Retinal pigment epithelial cell (primary cell): ENCODE measurements at regions not wholly inside any gene's neighbourhood (a gene's known extent, or its start where the extent isn't known, plus 50 kb on each side); places are given as distances from the start of the nearest gene placed in this dataset.

Experiments
- DNase-seq: peaks from one replicate; pipeline ENCODE4 v3.0.0-alpha.2; 2010; ENCODE audit warnings: low read depth
- H3K4me3 ChIP-seq: 2 replicates; pipeline ENCODE4 v1.5.1; 2011; ENCODE audit warnings: mild to moderate bottlenecking, low read length, control low read depth, moderate library complexity
- TF ChIP-seq, protein P1 (sequence below): conservative IDR thresholded peaks from 2 replicates; pipeline ENCODE4 v1.5.1; 2011; ENCODE audit warnings: low read depth, low read length, control low read depth, inconsistent platforms

DNA sequence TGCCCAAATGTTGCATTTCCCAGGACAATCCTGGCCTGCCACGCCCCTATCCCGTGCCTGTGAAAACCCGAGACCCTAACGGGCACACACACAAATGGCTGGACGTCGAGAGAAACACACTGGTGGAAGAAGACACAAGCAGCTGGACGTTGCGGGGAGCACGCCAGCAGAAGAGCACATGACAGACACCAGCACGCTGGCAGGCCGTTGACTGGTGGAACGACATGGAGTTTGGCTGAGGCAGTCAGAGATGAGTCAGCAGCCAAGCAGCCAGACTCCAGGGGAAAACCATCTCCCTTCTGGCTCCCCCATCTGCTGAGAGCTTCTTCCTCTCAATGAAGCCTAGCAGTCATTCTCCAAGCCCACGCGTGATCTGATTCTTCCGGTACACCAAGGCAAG, 606.7 kb upstream of the LRRC4C start:
- TF ChIP-seq, protein P1, sequence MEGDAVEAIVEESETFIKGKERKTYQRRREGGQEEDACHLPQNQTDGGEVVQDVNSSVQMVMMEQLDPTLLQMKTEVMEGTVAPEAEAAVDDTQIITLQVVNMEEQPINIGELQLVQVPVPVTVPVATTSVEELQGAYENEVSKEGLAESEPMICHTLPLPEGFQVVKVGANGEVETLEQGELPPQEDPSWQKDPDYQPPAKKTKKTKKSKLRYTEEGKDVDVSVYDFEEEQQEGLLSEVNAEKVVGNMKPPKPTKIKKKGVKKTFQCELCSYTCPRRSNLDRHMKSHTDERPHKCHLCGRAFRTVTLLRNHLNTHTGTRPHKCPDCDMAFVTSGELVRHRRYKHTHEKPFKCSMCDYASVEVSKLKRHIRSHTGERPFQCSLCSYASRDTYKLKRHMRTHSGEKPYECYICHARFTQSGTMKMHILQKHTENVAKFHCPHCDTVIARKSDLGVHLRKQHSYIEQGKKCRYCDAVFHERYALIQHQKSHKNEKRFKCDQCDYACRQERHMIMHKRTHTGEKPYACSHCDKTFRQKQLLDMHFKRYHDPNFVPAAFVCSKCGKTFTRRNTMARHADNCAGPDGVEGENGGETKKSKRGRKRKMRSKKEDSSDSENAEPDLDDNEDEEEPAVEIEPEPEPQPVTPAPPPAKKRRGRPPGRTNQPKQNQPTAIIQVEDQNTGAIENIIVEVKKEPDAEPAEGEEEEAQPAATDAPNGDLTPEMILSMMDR: no peak
- DNase-seq: no peak
- no peak overlapping the region for H3K4me3 ChIP-seq

DNA sequence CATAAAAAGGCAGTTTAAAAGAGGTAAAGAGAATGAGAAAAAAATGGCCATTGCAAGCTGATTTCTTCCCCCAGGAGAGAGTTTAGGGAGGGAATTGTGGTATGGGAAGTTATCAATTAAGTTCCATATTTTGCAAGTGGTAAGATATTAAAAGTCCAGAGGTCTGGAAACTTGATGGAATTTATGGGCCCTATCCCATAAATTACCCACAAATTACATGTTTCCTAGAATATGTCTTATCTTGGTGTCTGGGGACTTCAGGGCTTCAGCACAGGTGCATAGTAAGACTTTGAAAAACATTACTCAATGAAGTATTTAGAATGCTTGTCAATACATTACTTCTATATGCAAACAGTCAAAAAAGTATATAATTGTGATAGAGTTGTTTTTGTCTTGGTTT, 614.9 kb upstream of the LRRC4C start:
- TF ChIP-seq, protein P1: no peak
- no peak overlapping the region for H3K4me3 ChIP-seq
- no peak for DNase-seq

DNA sequence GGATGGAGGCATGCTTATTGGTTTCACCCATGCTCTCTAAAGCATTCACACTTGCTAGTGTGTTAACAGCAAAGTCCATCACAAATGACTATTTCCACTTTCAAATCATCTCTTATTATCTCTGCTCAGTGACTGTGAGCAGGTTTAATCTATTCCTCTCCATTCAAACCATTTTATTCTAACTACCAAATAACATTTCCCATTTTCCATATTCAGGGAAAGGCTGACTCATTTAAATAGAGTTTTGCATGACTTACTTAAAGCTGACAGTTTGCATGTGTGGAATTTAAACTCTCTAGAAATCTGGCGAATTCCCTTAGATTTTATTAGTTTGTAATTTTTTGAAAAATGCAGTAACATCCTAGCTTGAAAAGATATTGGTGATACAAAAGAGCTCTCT, 615.7 kb upstream of the LRRC4C start:
- TF ChIP-seq, protein P1: no peak
- H3K4me3 ChIP-seq: no peak overlapping the region
- no peak for DNase-seq

DNA sequence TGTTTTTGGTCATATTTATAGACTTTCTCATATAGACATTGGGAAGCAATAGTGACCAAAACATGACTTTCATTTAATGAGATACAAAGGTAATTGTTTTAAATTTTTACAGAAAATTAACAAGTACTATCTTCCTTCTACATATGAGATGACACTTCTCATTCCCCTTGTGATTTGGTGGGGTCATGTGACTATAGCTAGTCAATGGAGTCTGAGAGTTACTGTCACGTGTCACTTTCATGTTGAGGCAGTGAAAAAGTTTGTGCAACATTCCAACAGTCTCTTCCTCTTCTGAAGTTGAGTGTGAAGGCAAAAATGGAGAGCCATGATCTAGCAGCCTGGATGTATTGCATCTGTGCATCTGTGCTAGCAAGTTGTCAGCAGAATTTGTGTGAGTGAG, 618.3 kb upstream of the LRRC4C start:
- TF ChIP-seq, protein P1: no peak

DNA sequence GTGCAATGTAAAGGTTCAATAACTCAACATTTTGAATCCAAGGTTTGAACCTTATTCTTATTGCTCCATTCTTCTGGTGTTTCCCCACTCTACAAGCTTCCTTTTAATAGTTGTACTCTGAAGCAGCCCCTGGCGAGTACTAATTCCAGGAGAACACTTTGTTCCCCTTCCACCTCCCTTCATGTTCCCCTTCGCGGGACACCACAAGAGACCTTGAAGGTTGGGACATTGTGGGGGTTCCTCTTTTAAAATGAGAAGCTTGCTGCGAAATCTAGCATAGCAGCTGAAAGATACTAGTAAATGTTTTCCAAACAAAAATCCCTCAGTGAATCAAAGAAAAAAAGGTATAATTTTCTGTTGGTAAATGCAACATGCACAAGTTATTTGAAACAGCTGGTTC, 626.3 kb upstream of the LRRC4C start:
- DNase-seq: no peak
- no peak overlapping the region for H3K4me3 ChIP-seq
- TF ChIP-seq, protein P1: no peak

More for the DNA sequence above, 618.3 kb upstream of the LRRC4C start:
- H3K4me3 ChIP-seq: no peak overlapping the region
- no peak for DNase-seq

DNA sequence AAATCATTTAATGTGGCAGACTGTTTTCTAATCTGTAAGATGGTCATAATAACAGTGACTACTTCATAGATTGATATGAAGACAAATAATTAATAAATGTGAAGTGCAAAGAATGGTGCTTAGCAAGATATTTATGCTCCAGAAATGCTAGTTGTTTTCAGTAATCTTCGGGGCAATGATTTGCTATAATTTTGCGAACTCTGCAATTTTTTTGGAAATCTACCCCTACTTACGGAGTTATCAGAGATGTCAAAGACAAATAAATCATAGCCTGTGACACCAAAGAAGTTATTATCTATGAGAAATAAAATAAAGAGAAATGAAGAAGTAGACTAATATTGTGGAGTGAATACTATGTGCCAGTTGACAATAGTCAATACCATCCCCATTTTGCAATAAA, 634.1 kb upstream of the LRRC4C start:
- no peak for DNase-seq
- no peak overlapping the region for H3K4me3 ChIP-seq
- TF ChIP-seq, protein P1: no peak

DNA sequence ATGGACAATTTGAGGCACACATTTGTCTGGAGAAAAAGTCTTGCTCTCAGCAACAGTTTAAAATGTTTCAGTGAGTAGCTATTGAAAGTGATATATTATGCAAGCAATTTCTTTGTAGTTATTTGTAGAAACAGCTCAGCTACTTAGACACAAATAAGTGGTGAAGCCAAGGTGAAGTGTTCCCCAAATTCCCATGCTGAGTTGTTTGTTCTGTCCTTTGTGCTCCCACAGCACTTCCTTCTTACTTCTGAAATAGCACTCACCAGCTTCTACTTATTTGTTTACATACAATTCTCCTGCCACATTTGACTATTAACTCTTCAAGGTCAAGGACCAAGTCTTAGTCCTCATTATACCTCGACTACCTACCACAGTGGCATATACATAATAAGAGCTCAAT, 638.6 kb upstream of the LRRC4C start:
- TF ChIP-seq, protein P1: no peak
- no peak for DNase-seq
- no peak overlapping the region for H3K4me3 ChIP-seq
